Astrocyte of the cerebellum (primary cell): ENCODE measurements at regions not wholly inside any gene's neighbourhood (a gene's known extent, or its start where the extent isn't known, plus 50 kb on each side); places are given as distances from the start of the nearest gene placed in this dataset.

ENCODE experiments used
- DNase-seq: peaks from one replicate; pipeline ENCODE4 v3.0.0-alpha.2; 2011; ENCODE audit warnings: low read depth
- H3K4me3 ChIP-seq: 2 replicates; pipeline ENCODE4 v1.5.1; 2011; ENCODE audit warnings: mild to moderate bottlenecking, low read depth, low read length, moderate library complexity
- CTCF ChIP-seq: IDR thresholded peaks from 2 replicates; pipeline ENCODE4 v1.5.1; 2012; ENCODE audit warnings: low read length, low read depth, moderate library complexity, mild to moderate bottlenecking; ENCODE audit errors: missing control alignments
- in situ Hi-C: cut with HindIII; loops from 2 replicates; pipeline ENCODE4 v1.10.0; 2017; ENCODE audit warnings: low sequenced_read_pairs

- in situ Hi-C loops = loop anchor here (25.0 kb wide), 1 partner anchor 474 kb away; no protein-coding TSS in a partner anchor
- H3K4me3 ChIP-seq = no peak overlapping the region
- TF ChIP-seq CTCF = no peak
Measured at GRCh38 chr6:118761645-118762044, 110.3 kb upstream of the CEP85L start.

GRCh38 chr6:118758946-118759345, 107.6 kb upstream of the CEP85L start:
- no peak for DNase-seq
- H3K4me3 ChIP-seq = no peak overlapping the region
- in situ Hi-C loops = loop anchor here (25.0 kb wide), 1 partner anchor 472 kb away; no protein-coding TSS in a partner anchor
- TF ChIP-seq CTCF = no peak

More at GRCh38 chr6:118761645-118762044, 110.3 kb upstream of the CEP85L start:
- DNase-seq = no peak

- no peak for DNase-seq
- in situ Hi-C loops = loop anchor here (25.0 kb wide), 1 partner anchor 469 kb away; no protein-coding TSS in a partner anchor
- no peak for TF ChIP-seq CTCF
- H3K4me3 ChIP-seq = no peak overlapping the region
Measured at GRCh38 chr6:118755941-118756646, 104.7 kb upstream of the CEP85L start.

- TF ChIP-seq CTCF = no peak
- in situ Hi-C loops = loop anchor here (25.0 kb wide), 1 partner anchor 466 kb away; no protein-coding TSS in a partner anchor
- DNase-seq = no peak
- no peak overlapping the region for H3K4me3 ChIP-seq
Measured at GRCh38 chr6:118752803-118753202, 101.4 kb upstream of the CEP85L start.

- TF ChIP-seq CTCF = no peak
- H3K4me3 ChIP-seq = no peak overlapping the region
- no peak for DNase-seq
- in situ Hi-C loops = loop anchor here (25.0 kb wide), 1 partner anchor 464 kb away; no protein-coding TSS in a partner anchor
Measured at GRCh38 chr6:118751072-118751471, 99.7 kb upstream of the CEP85L start.

- no peak overlapping the region for H3K4me3 ChIP-seq
- DNase-seq = no peak
- no peak for TF ChIP-seq CTCF
- in situ Hi-C loops = loop anchor here (25.0 kb wide), 1 partner anchor 463 kb away; no protein-coding TSS in a partner anchor
Measured at GRCh38 chr6:118750143-118750542, 98.8 kb upstream of the CEP85L start.
